Sigmoid colon (tissue), 4 donors: ENCODE measurements at regions not wholly inside any gene's neighbourhood (a gene's known extent, or its start where the extent isn't known, plus 50 kb on each side); places are given as distances from the start of the nearest gene placed in this dataset.
"Not testable (repeated sequence)": the region's sequence is repeated elsewhere in the genome, so short reads cannot be mapped to it uniquely, and the experiment has no call there.

Experiments
- CTCF ChIP-seq, 4 experiments: fragments of 450-650 bp in 3 of 4; fragments of 200-600 bp in 1 of 4; IDR thresholded peaks; one replicate each; pipeline ENCODE4 v1.5.1; 2016 to 2019; ENCODE audit warnings: antibody characterized with exemption in 4 of 4, mild to moderate bottlenecking in 3 of 4, moderate library complexity in 2 of 4
- POLR2A ChIP-seq, 2 donors: fragments of 450-650 bp; IDR thresholded peaks; one replicate each; pipeline ENCODE4 v1.6.1; 2016; ENCODE audit warnings: antibody characterized with exemption in 2 of 2, mild to moderate bottlenecking in 2 of 2, moderate library complexity in 2 of 2
- POLR2AphosphoS5 ChIP-seq, 4 donors: sonication (generic); formaldehyde crosslinking; IDR thresholded peaks; one replicate each; pipeline ENCODE4 v1.6.1; 2017; ENCODE audit warnings: antibody characterized with exemption in 4 of 4

GRCh38 chr3:197410170-197410569 is 111.8 kb upstream of the DLG1 start:
- TF ChIP-seq POLR2AphosphoS5, CTCF, POLR2A (IDR thresholded peaks at IDR 0.05): not testable (repeated sequence)
